Hepatocyte (in vitro differentiated cells): ENCODE measurements at regions not wholly inside any gene's neighbourhood (a gene's known extent, or its start where the extent isn't known, plus 50 kb on each side); places are given as distances from the start of the nearest gene placed in this dataset.

Experiments used
- EZH2 ChIP-seq: fragments of 200-600 bp; sonication (generic); IDR thresholded peaks from 2 replicates; pipeline ENCODE4 v1.6.1; 2016; ENCODE audit warnings: antibody characterized with exemption, mild to moderate bottlenecking, borderline replicate concordance
- EZH2phosphoT487 ChIP-seq: fragments of 200-600 bp; sonication (generic); IDR thresholded peaks from one replicate; pipeline ENCODE4 v1.6.1; 2018; ENCODE audit warnings: antibody characterized with exemption, mild to moderate bottlenecking, low read depth, moderate library complexity; ENCODE audit not compliant: unreplicated experiment, severe bottlenecking
- TF ChIP-seq, protein P1 (sequence below): fragments of 200-600 bp; sonication (generic); IDR thresholded peaks from 2 replicates; pipeline ENCODE4 v1.5.1; 2016; ENCODE audit warnings: antibody characterized with exemption, mild to moderate bottlenecking; ENCODE audit not compliant: poor library complexity

DNA sequence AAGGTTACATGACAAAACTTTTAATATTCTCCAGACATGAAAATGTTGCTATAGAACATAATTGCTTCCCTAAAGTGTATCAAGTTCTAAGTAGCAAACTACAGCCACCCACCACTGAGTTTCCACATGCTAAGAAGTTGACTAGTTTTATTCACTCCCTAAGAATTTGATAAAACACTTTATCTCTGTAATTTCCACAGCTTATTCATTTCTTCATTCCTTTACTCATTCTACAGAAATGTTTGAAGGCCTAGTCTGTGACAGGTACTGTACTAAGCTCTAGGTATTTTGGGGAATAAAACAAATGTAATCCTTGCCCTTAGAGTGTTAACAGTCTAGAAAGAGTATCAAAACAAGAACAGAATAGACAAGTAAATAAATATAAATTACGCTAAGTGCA lies 101.8 kb upstream of the DIAPH3 start:
- TF ChIP-seq, protein P1, sequence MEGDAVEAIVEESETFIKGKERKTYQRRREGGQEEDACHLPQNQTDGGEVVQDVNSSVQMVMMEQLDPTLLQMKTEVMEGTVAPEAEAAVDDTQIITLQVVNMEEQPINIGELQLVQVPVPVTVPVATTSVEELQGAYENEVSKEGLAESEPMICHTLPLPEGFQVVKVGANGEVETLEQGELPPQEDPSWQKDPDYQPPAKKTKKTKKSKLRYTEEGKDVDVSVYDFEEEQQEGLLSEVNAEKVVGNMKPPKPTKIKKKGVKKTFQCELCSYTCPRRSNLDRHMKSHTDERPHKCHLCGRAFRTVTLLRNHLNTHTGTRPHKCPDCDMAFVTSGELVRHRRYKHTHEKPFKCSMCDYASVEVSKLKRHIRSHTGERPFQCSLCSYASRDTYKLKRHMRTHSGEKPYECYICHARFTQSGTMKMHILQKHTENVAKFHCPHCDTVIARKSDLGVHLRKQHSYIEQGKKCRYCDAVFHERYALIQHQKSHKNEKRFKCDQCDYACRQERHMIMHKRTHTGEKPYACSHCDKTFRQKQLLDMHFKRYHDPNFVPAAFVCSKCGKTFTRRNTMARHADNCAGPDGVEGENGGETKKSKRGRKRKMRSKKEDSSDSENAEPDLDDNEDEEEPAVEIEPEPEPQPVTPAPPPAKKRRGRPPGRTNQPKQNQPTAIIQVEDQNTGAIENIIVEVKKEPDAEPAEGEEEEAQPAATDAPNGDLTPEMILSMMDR, result no peak
- TF ChIP-seq EZH2phosphoT487, result no peak
- TF ChIP-seq EZH2, result no peak
